ENCODE measurements at regions not wholly inside any gene's neighbourhood (a gene's known extent, or its start where the extent isn't known, plus 50 kb on each side); places are given as distances from the start of the nearest gene placed in this dataset.

GRCh38 chr2:198775737-198776136, 682.0 kb downstream of the SATB2 start:
- no peak overlapping the region for H3K27ac ChIP-seq
- TF ChIP-seq, protein P1, sequence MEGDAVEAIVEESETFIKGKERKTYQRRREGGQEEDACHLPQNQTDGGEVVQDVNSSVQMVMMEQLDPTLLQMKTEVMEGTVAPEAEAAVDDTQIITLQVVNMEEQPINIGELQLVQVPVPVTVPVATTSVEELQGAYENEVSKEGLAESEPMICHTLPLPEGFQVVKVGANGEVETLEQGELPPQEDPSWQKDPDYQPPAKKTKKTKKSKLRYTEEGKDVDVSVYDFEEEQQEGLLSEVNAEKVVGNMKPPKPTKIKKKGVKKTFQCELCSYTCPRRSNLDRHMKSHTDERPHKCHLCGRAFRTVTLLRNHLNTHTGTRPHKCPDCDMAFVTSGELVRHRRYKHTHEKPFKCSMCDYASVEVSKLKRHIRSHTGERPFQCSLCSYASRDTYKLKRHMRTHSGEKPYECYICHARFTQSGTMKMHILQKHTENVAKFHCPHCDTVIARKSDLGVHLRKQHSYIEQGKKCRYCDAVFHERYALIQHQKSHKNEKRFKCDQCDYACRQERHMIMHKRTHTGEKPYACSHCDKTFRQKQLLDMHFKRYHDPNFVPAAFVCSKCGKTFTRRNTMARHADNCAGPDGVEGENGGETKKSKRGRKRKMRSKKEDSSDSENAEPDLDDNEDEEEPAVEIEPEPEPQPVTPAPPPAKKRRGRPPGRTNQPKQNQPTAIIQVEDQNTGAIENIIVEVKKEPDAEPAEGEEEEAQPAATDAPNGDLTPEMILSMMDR (conservative IDR thresholded peaks at IDR 0.05) = no peak

- TF ChIP-seq, protein P1 (conservative IDR thresholded peaks at IDR 0.05) = no peak
- no peak overlapping the region for H3K27ac ChIP-seq
Observed at GRCh38 chr2:198774576-198774975, 683.2 kb downstream of the SATB2 start.

GRCh38 chr2:198767694-198768093, 690.0 kb downstream of the SATB2 start:
- H3K27ac ChIP-seq = no peak overlapping the region
- TF ChIP-seq, protein P1 (conservative IDR thresholded peaks at IDR 0.05) = no peak

DNA sequence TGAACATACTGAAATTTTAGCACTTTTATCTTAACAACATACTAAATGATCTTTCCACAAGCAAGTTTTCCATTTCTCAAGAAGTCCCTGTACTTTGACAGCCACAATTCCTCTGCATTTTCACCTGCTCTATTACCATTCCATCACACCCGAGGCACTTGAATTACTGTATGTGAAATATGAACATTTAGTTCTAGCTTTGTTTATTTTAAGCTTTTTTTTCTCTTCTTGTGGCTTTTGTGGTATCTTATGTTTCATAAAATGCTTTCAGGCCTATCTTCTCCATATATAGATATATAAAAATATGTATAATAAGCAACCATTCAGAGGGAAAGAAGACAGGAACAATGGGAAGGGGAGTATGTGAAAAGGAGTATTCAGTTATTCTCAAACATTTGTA, 693.9 kb downstream of the SATB2 start:
- TF ChIP-seq, protein P1 (conservative IDR thresholded peaks at IDR 0.05) = no peak
- H3K27ac ChIP-seq = no peak overlapping the region

DNA sequence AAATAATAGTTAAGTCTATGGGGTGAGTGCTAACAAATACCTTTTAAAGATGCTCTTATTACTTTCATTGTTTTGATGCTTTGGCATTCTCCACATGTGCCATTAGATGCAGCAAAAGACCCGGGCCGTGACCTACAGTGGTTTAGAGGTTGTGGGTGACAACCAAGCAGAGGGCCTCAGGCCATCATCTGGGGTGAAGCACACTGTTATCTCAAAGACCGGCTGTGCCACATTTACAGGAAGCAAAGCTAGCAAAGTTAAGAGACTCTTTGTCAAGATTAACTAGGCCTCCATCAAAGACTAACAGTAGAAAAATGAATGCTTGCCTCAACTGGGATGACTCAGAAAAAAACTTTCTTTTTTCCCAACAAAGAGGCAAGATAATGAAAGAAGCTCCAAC, 695.3 kb downstream of the SATB2 start:
- no peak overlapping the region for H3K27ac ChIP-seq
- TF ChIP-seq, protein P1 (conservative IDR thresholded peaks at IDR 0.05) = no peak

GRCh38 chr2:198757069-198757468, 700.7 kb downstream of the SATB2 start:
- TF ChIP-seq, protein P1 (conservative IDR thresholded peaks at IDR 0.05) = no peak
- no peak overlapping the region for H3K27ac ChIP-seq

GRCh38 chr2:198756166-198756565, 701.6 kb downstream of the SATB2 start:
- H3K27ac ChIP-seq = no peak overlapping the region
- TF ChIP-seq, protein P1 (conservative IDR thresholded peaks at IDR 0.05) = no peak

DNA sequence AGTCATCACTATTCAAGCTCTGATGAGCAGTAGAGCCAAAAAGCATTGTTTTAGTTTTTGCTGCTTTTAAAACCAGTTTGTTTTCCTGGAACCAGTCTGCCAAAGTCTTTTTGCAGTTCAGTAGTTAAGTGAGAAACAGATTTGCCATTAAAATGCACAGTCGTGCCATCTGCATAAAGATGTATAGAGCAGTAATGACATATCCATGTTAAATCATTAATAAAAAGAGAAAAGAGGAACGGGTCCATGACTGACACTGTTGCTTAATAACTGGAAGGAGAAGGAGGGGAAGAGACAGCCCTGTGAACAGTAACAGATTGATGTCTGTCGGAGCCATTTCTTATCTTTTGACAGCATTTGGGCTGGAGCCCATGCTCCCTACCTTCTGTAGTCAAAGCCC, 704.6 kb downstream of the SATB2 start:
- TF ChIP-seq, protein P1 (conservative IDR thresholded peaks at IDR 0.05) = no peak
- H3K27ac ChIP-seq = no peak overlapping the region
